ENCODE measurements at regions not wholly inside any gene's neighbourhood (a gene's known extent, or its start where the extent isn't known, plus 50 kb on each side); places are given as distances from the start of the nearest gene placed in this dataset.

- Histone ChIP-seq H3K9ac (ENCODE audit: low read length) (no peak overlapping the region), H3K4me2 (ENCODE audit: low read depth, low read length, poor library complexity, severe bottlenecking) (no peak overlapping the region), H3K79me2 (ENCODE audit: insufficient read depth, low read length) (no peaks in the 10 kb centered on the region), H2AFZ (ENCODE audit: low read depth, low read length, severe bottlenecking) (no peak overlapping the region), H3K9me3 (ENCODE audit: insufficient read depth, low read length) (no peaks in the 10 kb centered on the region), H3F3A (ENCODE audit: insufficient read depth) (no peaks in the 10 kb centered on the region), H3K27ac (ENCODE audit: low read depth, low read length) (no peak overlapping the region), H3K4me3 (ENCODE audit: insufficient read depth, low read length, poor library complexity, severe bottlenecking) (no peak overlapping the region), H3K36me3 (ENCODE audit: low read length) (no peaks in the 10 kb centered on the region), H3K27me3 (ENCODE audit: low read length) (no peaks in the 10 kb centered on the region; the same call in 1 of the 2 replicates), H3K9me2 (replicated peaks; ENCODE audit: insufficient read depth, low read length) (no peaks in the 10 kb centered on the region), H4K20me1 (ENCODE audit: low read depth, low read length) (no peaks in the 10 kb centered on the region)
- TF ChIP-seq EZH2phosphoT487 (conservative IDR thresholded peaks at IDR 0.05; ENCODE audit: low read length), result no peak
Measured at GRCh38 chr9:95645579-95645978, 128.8 kb upstream of the PTCH1 start.

DNA sequence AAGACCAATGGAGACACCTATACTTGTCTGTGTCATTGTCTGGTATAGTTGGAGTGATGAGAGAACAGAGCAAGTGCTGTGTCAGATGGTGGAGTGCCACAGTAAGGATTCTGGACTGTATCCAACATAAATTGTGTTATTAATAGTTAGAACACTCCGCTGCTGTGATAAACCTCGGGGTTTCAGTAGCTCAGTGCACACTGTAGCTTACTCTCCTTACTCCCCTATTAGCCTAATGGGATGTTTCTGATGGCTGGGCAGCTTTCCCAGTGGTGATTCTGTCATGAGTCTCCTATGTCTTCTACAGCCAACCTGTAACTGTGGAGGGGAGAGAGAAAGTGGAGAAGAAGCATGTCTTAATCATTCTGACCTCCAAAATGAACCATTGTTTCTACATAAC, 127.6 kb upstream of the PTCH1 start:
- TF ChIP-seq CTCF (IDR thresholded peaks at IDR 0.05; ENCODE audit: insufficient read depth, low read length, poor library complexity, severe bottlenecking) (no peak), EZH2phosphoT487 (conservative IDR thresholded peaks at IDR 0.05; ENCODE audit: low read length) (no peak)
- no peak overlapping the region for H2AFZ ChIP-seq (ENCODE audit: low read depth, low read length, severe bottlenecking)
- H3K36me3 ChIP-seq (ENCODE audit: low read length), result no peaks in the 10 kb centered on the region
- H3K4me2 ChIP-seq (ENCODE audit: low read depth, low read length, poor library complexity, severe bottlenecking), result no peak overlapping the region
- no peak overlapping the region for H3K9ac ChIP-seq (ENCODE audit: low read length)
- H3K79me2 ChIP-seq (ENCODE audit: insufficient read depth, low read length), result no peaks in the 10 kb centered on the region
- H3K4me3 ChIP-seq (ENCODE audit: insufficient read depth, low read length, poor library complexity, severe bottlenecking), result no peak overlapping the region
- no peaks in the 10 kb centered on the region for H3F3A ChIP-seq (ENCODE audit: insufficient read depth)
- H4K20me1 ChIP-seq (ENCODE audit: low read depth, low read length), result no peaks in the 10 kb centered on the region
- no peaks in the 10 kb centered on the region for H3K9me3 ChIP-seq (ENCODE audit: insufficient read depth, low read length)
- H3K9me2 ChIP-seq (replicated peaks; ENCODE audit: insufficient read depth, low read length), result no peaks in the 10 kb centered on the region
- no peak overlapping the region for H3K27ac ChIP-seq (ENCODE audit: low read depth, low read length)
- H3K27me3 ChIP-seq (ENCODE audit: low read length), result no peaks in the 10 kb centered on the region; the same call in 1 of the 2 replicates

- H3K9me3 ChIP-seq (ENCODE audit: insufficient read depth, low read length), result no peaks in the 10 kb centered on the region
- H3K9me2 ChIP-seq (replicated peaks; ENCODE audit: insufficient read depth, low read length), result no peaks in the 10 kb centered on the region
- no peak overlapping the region for H3K27ac ChIP-seq (ENCODE audit: low read depth, low read length)
- H3K79me2 ChIP-seq (ENCODE audit: insufficient read depth, low read length), result no peaks in the 10 kb centered on the region
- no peak overlapping the region for H3K4me3 ChIP-seq (ENCODE audit: insufficient read depth, low read length, poor library complexity, severe bottlenecking)
- no peaks in the 10 kb centered on the region for H3K36me3 ChIP-seq (ENCODE audit: low read length)
- H3K27me3 ChIP-seq (ENCODE audit: low read length), result no peaks in the 10 kb centered on the region
- H2AFZ ChIP-seq (ENCODE audit: low read depth, low read length, severe bottlenecking), result no peak overlapping the region
- H3F3A ChIP-seq (ENCODE audit: insufficient read depth), result no peaks in the 10 kb centered on the region
- TF ChIP-seq EZH2phosphoT487 (conservative IDR thresholded peaks at IDR 0.05; ENCODE audit: low read length), result no peak
- TF ChIP-seq CTCF (IDR thresholded peaks at IDR 0.05; ENCODE audit: insufficient read depth, low read length, poor library complexity, severe bottlenecking), result no peak
- no peaks in the 10 kb centered on the region for H4K20me1 ChIP-seq (ENCODE audit: low read depth, low read length)
- no peak overlapping the region for H3K9ac ChIP-seq (ENCODE audit: low read length)
- no peak overlapping the region for H3K4me2 ChIP-seq (ENCODE audit: low read depth, low read length, poor library complexity, severe bottlenecking)
Measured at GRCh38 chr9:95643619-95644018, 126.8 kb upstream of the PTCH1 start.

DNA sequence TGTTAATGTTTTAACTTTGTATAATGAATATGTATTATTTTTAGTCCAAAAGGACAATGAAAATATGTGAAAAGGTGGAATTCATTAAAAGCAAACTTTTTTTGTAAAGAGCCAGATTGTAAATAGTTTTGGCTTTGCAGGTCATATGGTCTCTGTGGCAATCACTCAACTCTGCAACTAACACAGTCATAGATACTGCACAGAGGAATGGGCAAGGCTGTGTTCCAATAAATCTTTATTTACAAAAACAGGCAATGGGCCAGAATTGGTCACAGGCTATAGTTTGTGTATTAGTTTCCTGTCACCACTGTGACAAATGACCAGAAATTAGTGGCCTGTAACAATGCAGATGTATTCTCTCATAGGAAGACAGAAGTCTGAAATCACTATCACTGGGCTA, 125.4 kb upstream of the PTCH1 start:
- no peaks in the 10 kb centered on the region for H3K27me3 ChIP-seq (ENCODE audit: low read length)
- no peak overlapping the region for H3K4me3 ChIP-seq (ENCODE audit: insufficient read depth, low read length, poor library complexity, severe bottlenecking)
- no peaks in the 10 kb centered on the region for H3K79me2 ChIP-seq (ENCODE audit: insufficient read depth, low read length)
- no peaks in the 10 kb centered on the region for H3K36me3 ChIP-seq (ENCODE audit: low read length)
- no peak overlapping the region for H3K4me2 ChIP-seq (ENCODE audit: low read depth, low read length, poor library complexity, severe bottlenecking)
- no peak overlapping the region for H2AFZ ChIP-seq (ENCODE audit: low read depth, low read length, severe bottlenecking)
- H4K20me1 ChIP-seq (ENCODE audit: low read depth, low read length), result no peaks in the 10 kb centered on the region
- H3K9me3 ChIP-seq (ENCODE audit: insufficient read depth, low read length), result no peaks in the 10 kb centered on the region
- no peak overlapping the region for H3K27ac ChIP-seq (ENCODE audit: low read depth, low read length)
- H3F3A ChIP-seq (ENCODE audit: insufficient read depth), result no peaks in the 10 kb centered on the region
- no peak overlapping the region for H3K9ac ChIP-seq (ENCODE audit: low read length)
- no peaks in the 10 kb centered on the region for H3K9me2 ChIP-seq (replicated peaks; ENCODE audit: insufficient read depth, low read length)
- TF ChIP-seq EZH2phosphoT487 (conservative IDR thresholded peaks at IDR 0.05; ENCODE audit: low read length), result no peak
- TF ChIP-seq CTCF (IDR thresholded peaks at IDR 0.05; ENCODE audit: insufficient read depth, low read length, poor library complexity, severe bottlenecking), result no peak

All from SU-DHL-6 (cell line).